Activated CD8-positive, alpha-beta memory T cell treated with anti-CD3 and anti-CD28 coated beads for 1 hour (primary cell): ENCODE measurements at regions not wholly inside any gene's neighbourhood (a gene's known extent, or its start where the extent isn't known, plus 50 kb on each side); places are given as distances from the start of the nearest gene placed in this dataset.
"Not testable (repeated sequence)": the region's sequence is repeated elsewhere in the genome, so short reads cannot be mapped to it uniquely, and the experiment has no call there.

ENCODE experiments used
- DNase-seq, 2 donors: peaks; one replicate each; pipeline ENCODE4 v3.0.0-alpha.2; 2020; ENCODE audit warnings: low read depth in 1 of 2; ENCODE audit errors: extremely low read depth in 1 of 2

DNA sequence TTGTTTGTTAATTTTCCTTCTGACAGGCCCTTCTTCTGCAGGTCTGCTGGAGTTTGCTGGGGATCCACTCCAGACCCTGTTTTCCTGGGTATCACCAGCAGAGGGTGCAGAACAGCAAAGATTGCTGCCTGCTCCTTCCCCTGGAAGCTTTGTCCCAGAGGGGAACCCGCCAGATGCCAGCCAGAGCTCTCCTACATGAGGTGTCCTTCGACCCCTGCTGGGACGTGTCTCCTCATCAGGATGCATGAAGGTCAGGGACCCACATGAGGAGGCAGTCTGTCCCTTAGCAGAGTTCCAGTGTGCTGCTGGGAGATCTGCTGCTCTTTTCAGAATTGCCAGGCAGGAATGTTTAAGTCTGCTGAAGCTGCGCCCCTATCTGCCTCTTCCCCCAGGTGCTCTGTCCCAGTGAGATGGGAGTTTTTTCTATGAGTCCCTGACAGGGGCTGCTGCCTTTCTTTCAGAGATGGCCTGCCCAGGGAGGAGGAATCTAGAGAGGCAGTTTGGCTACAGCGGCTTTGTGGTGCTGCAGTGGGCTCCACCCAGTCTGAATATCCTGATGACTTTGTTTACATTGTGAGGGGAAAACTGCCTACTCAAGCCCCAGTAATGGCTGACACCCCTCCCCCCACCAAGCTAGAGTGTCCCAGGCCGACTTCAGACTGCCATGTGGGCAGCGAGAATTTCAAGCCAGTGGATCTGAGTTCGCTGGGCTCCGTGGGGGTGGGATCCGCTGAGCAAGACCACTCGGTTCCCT lies 772.0 kb upstream of the FAM174A start:
- DNase-seq: no peak

GRCh38 chr5:99747342-99747741 lies 787.8 kb upstream of the FAM174A start:
- DNase-seq: no peak

DNA sequence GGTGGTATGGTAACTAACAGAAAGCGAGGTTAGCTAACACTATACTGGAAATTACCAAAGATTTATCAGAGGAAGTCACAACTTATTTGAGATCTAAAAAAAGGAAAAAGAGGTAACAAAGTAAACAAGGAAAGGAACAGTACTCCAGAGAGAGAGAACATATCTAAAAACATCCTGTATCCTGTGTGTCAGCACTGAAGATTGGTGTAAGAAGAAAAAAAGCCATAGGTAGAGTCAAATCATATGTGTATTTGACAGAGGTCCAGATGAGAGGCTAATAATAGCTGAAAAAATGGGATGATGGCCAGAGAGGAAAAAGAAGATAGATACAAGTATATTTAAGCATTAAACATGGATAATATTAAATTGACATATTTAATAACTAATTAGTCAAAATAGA lies 802.0 kb upstream of the FAM174A start:
- not testable (repeated sequence) for DNase-seq

- not testable (repeated sequence) for DNase-seq
Observed at GRCh38 chr5:99730653-99731052, 801.8 kb upstream of the CHD1 start.

DNA sequence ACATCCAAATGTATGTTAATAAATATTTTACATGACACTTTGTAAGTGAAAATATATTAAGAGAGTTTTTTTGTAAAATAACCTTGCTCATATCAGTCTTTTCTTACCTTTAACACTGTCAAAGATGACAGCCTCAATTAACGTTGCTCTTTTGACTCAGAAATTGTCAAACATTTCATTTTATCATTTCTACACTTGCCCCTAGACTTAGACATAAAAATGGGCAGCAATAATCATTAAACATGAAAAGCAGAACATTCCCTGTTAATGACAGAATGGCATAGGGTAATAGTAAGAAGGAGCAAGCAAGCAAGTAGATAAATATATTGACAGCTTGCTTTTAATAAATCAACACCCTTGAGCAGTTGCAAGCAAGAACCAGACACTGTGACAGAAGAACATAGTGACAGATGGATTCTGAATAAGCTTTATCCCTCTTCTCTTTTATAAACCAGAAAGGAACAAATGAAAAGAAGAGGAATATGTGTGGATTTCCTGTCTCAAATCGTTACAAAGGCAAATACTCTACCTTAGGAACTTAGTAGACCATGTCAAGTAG lies 796.0 kb upstream of the CHD1 start:
- DNase-seq: no peak

- no peak for DNase-seq
Observed at GRCh38 chr5:99721506-99721905, 792.7 kb upstream of the CHD1 start.

GRCh38 chr5:99715921-99716320 lies 787.1 kb upstream of the CHD1 start:
- no peak for DNase-seq

DNA sequence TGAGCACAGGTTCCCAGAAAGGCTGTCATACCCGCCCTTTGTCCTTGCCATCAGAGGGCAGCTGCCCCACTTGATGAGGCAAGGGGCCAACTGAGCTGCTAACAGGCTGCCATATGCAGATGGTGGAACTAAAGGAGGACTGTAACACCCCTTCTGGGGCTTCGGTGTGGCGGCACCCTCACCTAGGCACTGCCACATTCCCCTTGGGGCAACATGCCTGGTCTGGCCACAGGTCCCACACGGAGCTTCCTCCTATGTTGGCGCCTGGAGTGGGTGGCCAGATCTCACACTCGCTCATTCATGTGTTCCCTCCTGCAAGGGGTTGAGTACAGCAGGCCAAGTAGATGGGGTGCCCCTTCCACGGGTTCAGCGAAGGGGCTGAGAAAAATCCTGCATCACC lies 777.4 kb upstream of the CHD1 start:
- DNase-seq: no peak

GRCh38 chr5:99702565-99702964 lies 773.8 kb upstream of the CHD1 start:
- DNase-seq: no peak

DNA sequence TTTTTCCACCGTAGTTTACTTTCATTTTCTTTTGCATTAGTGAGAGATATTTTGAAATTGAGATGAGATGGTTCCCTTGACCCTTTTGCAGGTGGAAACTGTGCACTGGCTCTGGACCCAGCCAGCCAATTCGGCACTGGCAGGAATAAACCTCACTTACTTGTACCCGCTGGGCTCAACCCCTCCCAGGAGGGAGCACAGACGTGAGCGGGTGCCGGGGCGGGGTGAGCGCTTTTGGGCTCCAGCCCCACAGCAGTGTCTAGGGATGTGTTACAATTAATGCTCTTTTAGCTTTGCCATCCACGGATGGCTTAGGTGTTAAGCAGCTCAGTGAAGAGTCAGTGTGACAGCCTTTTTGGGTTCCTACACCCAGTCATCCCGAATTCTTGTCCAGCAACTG lies 766.1 kb upstream of the CHD1 start:
- DNase-seq: no peak

DNA sequence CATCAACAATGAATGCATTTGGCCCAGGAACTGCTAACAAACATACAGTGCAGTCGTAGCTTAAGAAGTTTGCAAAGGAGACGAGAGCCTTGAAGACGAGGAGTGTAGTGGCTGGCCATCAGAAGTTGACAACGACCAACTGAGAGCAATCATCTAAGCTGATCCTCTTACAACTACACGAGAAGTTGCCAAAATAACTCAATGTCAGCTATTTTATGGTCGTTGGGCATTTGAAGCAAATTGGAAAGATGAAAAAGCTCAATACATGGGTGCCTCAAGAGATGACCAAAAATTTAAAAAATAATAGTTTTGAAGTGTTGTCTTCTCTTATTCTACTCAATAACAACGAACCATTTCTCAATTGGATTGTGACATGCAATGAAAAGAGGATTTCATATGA lies 757.7 kb upstream of the CHD1 start:
- no peak for DNase-seq

GRCh38 chr5:99675974-99676373 lies 747.2 kb upstream of the CHD1 start:
- no peak for DNase-seq

GRCh38 chr5:99674101-99674500 lies 745.3 kb upstream of the CHD1 start:
- no peak for DNase-seq

GRCh38 chr5:99664972-99665371 lies 736.2 kb upstream of the CHD1 start:
- no peak for DNase-seq

DNA sequence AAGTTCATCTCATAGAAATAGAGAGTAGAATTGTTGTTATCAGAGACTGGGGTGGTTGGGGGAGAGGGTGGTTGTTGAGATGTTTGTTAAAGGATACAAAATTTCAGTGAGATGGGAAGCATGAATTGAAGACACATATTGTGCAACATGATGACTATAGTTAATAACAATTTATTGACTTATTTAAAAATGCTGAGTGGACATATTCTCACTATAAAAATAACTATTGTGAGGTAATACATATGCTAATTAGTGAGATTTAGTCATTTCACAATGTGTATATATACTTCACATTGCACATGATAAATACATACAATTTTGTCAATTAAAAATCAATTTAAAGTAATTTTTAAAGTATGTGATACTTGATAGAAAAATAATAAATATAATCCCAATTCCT lies 722.5 kb upstream of the CHD1 start:
- no peak for DNase-seq

GRCh38 chr5:99646011-99646647 lies 717.3 kb upstream of the CHD1 start:
- DNase-seq: no peak

DNA sequence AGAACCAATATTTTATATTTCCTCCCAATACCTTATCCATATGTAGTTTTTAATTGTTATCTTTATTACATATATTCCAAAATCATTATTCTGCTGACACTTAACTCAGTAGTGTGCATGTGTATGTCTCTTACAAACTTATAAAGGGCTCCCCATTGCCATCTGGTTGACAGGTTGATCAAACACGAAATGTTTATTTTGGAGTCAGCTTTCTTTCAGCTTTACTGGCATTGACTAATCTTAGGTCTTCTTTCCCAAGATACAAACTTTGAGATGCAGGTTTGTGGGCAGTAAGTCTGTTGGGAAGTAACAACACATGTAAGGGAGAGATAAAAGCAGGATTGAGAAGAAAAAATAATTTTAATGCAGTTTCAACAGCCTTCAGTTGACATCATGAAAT lies 716.0 kb upstream of the CHD1 start:
- DNase-seq: no peak

DNA sequence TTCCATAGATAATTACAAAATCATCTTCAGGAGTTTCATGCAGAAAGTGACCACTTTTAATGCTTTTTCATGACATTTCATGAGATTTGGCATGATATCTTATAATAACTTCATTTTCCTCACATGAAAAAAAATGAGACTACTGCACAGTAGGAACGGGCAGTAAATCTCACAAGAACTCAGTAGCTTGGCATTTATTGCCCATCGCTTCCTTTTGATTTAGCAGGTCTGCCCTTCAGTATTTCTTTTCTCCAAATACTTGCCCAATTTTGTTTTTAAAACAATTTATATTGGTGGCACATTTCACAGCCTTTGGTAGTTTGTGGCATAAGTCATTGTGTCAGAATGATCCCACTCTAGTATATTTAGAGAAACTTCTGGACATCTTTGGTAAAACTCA lies 711.8 kb upstream of the CHD1 start:
- no peak for DNase-seq

DNA sequence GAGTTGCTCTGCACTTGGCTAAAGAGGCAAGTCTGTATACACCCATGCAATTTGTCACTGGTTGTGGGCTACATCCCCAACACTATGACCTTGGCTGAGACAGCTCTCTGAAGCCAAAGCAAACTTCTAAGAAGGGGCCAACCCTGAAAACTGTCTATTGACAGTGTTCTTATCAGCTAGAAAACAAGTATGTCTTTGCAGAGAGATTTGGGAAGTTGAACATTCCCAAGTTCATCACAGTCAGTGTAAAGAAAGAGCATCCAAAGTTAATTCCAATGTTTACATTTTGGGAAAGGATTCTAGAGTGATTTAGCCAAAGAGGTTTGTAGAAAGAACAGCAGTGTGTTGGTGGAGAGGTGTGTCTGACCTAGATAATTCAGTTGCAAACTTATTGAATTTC lies 711.1 kb upstream of the CHD1 start:
- DNase-seq: no peak

DNA sequence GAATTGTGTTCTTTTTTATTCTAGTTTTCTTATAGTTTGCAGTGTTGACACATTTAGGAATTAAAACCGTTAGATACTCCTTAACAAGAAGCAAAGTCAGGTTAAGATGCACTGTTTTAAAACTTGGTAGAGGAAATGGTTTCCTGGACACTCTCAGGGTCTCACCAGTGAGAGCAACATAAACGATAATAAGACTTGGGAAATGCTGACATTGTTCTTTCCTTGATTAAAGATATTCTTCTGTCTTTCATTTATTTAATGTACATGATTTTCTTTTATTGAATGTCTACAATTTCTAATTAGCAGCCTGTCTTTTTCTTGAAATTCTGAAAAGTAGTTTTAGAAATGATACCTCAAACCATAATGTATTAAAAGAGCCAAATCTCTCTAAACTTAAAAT lies 707.9 kb upstream of the CHD1 start:
- DNase-seq: no peak

DNA sequence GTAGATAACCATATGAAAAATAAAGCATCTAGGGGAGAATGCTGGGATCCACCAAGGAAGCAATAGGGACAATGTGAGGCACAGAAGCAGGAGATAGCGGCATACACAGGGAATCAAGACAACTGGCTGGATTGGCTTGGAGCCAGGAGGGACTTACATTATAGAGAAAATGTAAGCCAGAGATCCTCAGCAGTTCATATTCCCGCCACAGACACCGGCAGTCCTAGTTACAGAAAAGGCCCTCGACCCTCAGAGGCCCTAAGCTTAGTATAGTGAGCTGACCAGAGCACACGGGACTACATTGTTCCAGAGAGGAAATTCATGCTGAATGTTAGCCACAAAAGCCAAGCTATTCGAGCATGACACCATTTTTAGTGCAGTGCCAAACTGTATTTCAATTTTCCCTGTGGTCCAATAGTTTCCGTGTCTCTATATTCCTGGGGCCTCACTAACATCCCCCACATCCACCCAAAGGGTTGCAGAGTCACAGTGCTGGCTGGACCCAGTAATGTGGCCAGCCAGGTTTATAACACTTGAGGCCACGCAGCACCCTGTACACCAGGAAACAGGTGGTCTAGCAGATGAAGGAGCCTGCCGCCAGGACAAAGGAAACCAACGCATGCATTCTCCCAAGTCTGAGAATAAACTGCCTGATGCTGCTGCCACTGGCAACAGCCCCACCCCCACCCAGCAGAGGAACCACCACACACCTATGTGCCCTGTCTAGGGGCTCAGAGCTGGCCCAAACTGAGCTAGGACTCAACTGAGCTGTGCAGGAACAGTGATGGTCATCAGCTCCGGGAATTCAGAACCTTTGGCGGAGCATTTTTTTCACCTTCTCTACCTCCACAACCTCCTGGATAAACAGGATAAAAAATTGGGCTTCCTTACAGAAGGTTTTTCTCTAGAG lies 693.2 kb upstream of the CHD1 start:
- no peak for DNase-seq
